Breast epithelium (tissue), 4 donors: ENCODE measurements at regions not wholly inside any gene's neighbourhood (a gene's known extent, or its start where the extent isn't known, plus 50 kb on each side); places are given as distances from the start of the nearest gene placed in this dataset.

Experiments
- DNase-seq, 2 donors: peaks; one replicate each; pipeline ENCODE4 v3.0.0-alpha.2; 2019; ENCODE audit warnings: low spot score in 2 of 2
- H3K27ac ChIP-seq, 2 donors: fragments of 200-600 bp; sonication (generic) in 1 of 2; one replicate each; pipeline ENCODE4 v1.5.1; 2016 to 2019; ENCODE audit warnings: mild to moderate bottlenecking in 1 of 2
- H3K27me3 ChIP-seq, 2 donors: fragments of 200-600 bp; sonication (generic) in 1 of 2; one replicate each; pipeline versions ENCODE4 v1.5.1 to v1.6.0; 2017 to 2019; ENCODE audit warnings: control low read depth in 1 of 2, mild to moderate bottlenecking in 1 of 2
- H3K36me3 ChIP-seq: fragments of 200-600 bp; one replicate; pipeline ENCODE4 v1.5.1; 2019
- H3K4me1 ChIP-seq, 2 donors: fragments of 200-600 bp; sonication (generic); one replicate each; pipeline ENCODE4 v1.5.1; 2016 to 2019; ENCODE audit warnings: control low read depth in 1 of 2
- H3K4me3 ChIP-seq, 3 donors: fragments of 200-600 bp; sonication (generic); 1 replicate in 2 of 3; 2 replicates in 1 of 3; pipeline ENCODE4 v1.5.1; 2016 to 2019; ENCODE audit warnings: mild to moderate bottlenecking in 3 of 3, moderate library complexity in 2 of 3
- H3K9me3 ChIP-seq, 2 donors: fragments of 200-600 bp; sonication (generic) in 1 of 2; one replicate each; pipeline ENCODE4 v1.5.1; 2016 to 2019; ENCODE audit warnings: control low read depth in 1 of 2
- CTCF ChIP-seq, 3 donors: fragments of 450-650 bp; IDR thresholded peaks; one replicate each; pipeline ENCODE4 v1.5.1; 2016 to 2017; ENCODE audit warnings: antibody characterized with exemption in 3 of 3, mild to moderate bottlenecking in 3 of 3, moderate library complexity in 3 of 3
- POLR2A ChIP-seq: fragments of 450-650 bp; IDR thresholded peaks from one replicate; pipeline ENCODE4 v1.6.1; 2016; ENCODE audit warnings: antibody characterized with exemption, mild to moderate bottlenecking, moderate library complexity
- POLR2AphosphoS5 ChIP-seq, 3 donors: sonication (generic); formaldehyde crosslinking; IDR thresholded peaks; one replicate each; pipeline ENCODE4 v1.6.1; 2017; ENCODE audit warnings: antibody characterized with exemption in 3 of 3
- intact Hi-C: fragments of 100-400 bp; cut with DNase I; formaldehyde crosslinking; loops from one replicate; pipeline ENCODE4 v1.15.1; 2023; ENCODE audit warnings: low total_unique reads

- peak overlapping the region in 2 of 3 donors; percentile 14 to 15 for H3K4me3 ChIP-seq
Measured at GRCh38 chr16:85395207-85395912, 217.8 kb upstream of the GSE1 start.

GRCh38 chr16:85395913-85396878, 216.9 kb upstream of the GSE1 start:
- H3K27me3 ChIP-seq, result no peaks in the 10 kb centered on the region
- peak overlapping the region in 2 of 3 donors; percentile 14 to 15 for H3K4me3 ChIP-seq
- intact Hi-C loops, result no loop called here
- H3K9me3 ChIP-seq, result no peaks in the 10 kb centered on the region
- peak in 1 of 2 donors; percentile 59 for DNase-seq
- H3K27ac ChIP-seq, result peak overlapping the region; percentile 63 to 85
- TF ChIP-seq CTCF (IDR thresholded peaks at IDR 0.05), result no peak
- no peak for TF ChIP-seq POLR2AphosphoS5 (IDR thresholded peaks at IDR 0.05)
- TF ChIP-seq POLR2A, result no peak
- peaks cover 5 to 17% of the 10 kb centered on the region in 2 donors for H3K4me1 ChIP-seq
- no peaks in the 10 kb centered on the region for H3K36me3 ChIP-seq

More at GRCh38 chr16:85395207-85395912, 217.8 kb upstream of the GSE1 start:
- peak in 1 of 2 donors; percentile 71 for DNase-seq
- Histone ChIP-seq H3K27me3 (no peaks in the 10 kb centered on the region), H3K4me1 (peaks cover 5 to 17% of the 10 kb centered on the region in 2 donors), H3K36me3 (no peaks in the 10 kb centered on the region), H3K9me3 (no peaks in the 10 kb centered on the region), H3K27ac (peak overlapping the region; percentile 63 to 85)
- TF ChIP-seq POLR2AphosphoS5 (IDR thresholded peaks at IDR 0.05), result peak in 2 of 3 donors; percentile 22 to 54
- TF ChIP-seq CTCF (IDR thresholded peaks at IDR 0.05), result no peak
- intact Hi-C loops, result no loop called here

GRCh38 chr16:85396879-85397871, 215.9 kb upstream of the GSE1 start:
- Histone ChIP-seq H3K4me3 (no peak overlapping the region), H3K27me3 (no peaks in the 10 kb centered on the region), H3K9me3 (no peaks in the 10 kb centered on the region), H3K36me3 (no peaks in the 10 kb centered on the region), H3K27ac (peak overlapping the region; percentile 63 to 85), H3K4me1 (peaks cover 5 to 17% of the 10 kb centered on the region in 2 donors)
- intact Hi-C loops, result no loop called here
- no peak for TF ChIP-seq POLR2A
- no peak for TF ChIP-seq CTCF (IDR thresholded peaks at IDR 0.05)
- TF ChIP-seq POLR2AphosphoS5 (IDR thresholded peaks at IDR 0.05), result no peak
- DNase-seq, result no peak

- intact Hi-C loops, result no loop called here
- no peaks in the 10 kb centered on the region for H3K9me3 ChIP-seq
- no peaks in the 10 kb centered on the region for H3K27me3 ChIP-seq
- no peaks in the 10 kb centered on the region for H3K36me3 ChIP-seq
- H3K27ac ChIP-seq, result no peak overlapping the region
- H3K4me3 ChIP-seq, result no peak overlapping the region
- peaks cover 5 to 17% of the 10 kb centered on the region in 2 donors for H3K4me1 ChIP-seq
- no peak for DNase-seq
- TF ChIP-seq POLR2A, result no peak
- no peak for TF ChIP-seq CTCF (IDR thresholded peaks at IDR 0.05)
- no peak for TF ChIP-seq POLR2AphosphoS5 (IDR thresholded peaks at IDR 0.05)
Measured at GRCh38 chr16:85398050-85398451, 215.1 kb upstream of the GSE1 start.
